Muscle of back (tissue), 3 donors: ENCODE measurements at regions not wholly inside any gene's neighbourhood (a gene's known extent, or its start where the extent isn't known, plus 50 kb on each side); places are given as distances from the start of the nearest gene placed in this dataset.
"Not testable (repeated sequence)": the region's sequence is repeated elsewhere in the genome, so short reads cannot be mapped to it uniquely, and the experiment has no call there.

ENCODE experiments used
- DNase-seq, 3 donors: peaks; one replicate each; pipeline versions ENCODE4 v3.0.0 to v3.0.0-alpha.2; 2013

DNA sequence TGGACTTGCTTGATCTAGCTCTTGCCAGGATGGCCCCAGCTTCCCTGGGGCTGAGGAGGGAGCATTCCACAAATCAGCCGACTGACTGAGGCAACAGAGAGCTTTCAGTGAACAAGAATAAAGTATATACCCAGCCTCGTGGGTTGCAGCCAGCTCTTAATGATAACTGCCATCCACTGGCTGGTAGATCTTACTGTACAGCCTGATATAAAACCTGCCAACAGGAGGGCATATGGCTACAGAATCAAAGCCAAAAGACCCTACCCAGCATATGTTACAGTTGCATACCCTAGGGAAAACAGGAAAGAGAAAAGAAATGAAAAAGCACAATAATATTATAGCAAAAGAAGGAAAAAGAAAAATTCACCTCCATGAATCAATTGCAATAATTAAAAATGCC, 775.9 kb upstream of the KIF2B start:
- DNase-seq: no peak

DNA sequence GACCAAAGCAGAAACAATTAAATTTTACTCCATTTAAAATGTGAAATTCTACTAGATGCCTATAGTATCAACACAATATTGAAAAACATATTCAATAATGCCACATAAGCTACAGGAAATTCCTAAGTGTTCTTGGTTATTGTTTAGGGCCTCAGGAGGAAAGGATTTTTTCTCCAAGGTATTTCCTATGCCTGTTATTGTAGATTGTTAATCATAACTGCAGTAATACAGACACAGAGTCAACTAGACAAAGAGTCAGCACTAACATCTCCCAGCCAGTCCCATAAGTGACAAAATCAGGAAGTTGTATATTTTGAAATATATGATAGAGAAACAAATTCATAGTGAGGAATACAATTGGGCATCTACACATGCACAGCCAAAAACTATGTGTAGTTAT, 782.7 kb upstream of the KIF2B start:
- no peak for DNase-seq

DNA sequence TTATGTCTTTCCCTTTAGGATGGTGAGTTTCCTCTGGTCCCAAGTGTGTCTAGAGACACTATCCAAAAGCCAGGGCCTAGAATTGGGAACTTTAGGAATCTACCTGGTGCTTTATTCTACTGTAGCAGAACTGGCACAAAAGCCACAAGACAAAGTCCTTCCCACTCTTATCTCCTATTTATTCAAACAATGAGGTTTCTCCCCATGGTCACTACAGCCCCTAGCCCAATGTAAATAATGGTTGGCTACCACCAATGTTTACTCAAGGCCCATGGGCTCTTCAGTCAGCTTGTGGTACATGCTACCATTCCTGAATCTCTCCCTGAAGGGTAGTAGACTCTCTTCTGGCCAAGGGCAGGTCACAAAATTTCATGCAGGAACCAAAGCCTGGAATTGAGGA, 789.4 kb upstream of the KIF2B start:
- no peak for DNase-seq

DNA sequence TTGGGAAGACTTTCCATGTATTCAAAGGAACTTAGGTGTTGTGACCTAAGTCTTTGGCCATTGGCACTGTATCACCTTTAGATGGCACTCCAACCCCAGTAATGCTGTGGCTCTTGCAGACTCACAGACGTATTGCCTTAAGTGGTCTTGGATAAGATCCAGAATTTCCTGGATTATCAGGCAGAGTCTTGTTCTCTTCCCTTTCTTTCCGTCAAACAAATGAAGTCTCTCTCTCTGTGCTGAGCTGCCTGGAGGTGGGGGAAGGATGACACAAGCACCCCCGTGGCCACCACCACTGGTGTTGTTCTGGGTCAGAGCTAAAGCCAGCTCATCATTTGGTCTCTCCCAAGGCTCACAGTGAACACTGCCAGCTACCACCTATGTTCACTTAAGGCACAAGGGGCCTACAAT, 789.9 kb upstream of the KIF2B start:
- peak; percentile 2 to 34 (median 26) for DNase-seq

DNA sequence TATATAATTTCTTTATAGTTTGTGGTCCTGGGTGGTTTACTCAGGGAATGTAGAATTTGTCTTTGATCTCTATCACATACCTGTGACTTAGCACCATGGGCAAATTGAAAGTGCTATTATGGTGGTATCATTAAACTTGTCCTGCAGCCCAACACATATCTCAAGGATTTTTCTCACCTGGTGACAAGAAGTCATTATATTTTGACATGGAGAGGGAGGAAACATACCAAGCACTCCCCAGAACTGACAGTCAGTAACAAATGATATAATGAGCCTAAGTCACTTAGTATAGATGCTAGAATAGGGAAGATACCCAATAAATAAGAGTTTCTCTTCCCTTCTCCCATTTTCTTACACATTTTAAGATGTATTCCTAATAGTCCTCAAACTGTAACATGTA, 805.5 kb upstream of the KIF2B start:
- DNase-seq: no peak

DNA sequence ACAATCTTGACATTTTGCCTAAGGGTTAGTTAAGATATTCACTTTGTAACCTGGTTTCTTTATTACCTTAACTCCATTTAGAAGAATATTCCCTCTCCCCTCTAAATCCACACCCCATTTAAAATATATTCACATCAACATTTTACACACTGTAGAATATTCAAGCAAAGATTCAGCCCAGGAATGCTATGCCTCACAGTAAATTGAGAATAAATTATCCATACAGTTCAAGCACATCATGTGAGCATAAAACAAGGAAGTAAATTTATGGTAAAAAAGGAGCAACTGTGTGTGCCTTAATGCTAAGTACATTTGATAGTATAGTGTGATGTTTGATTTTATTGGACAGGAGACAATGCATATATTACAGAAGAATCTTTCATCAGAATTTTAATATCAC, 806.6 kb upstream of the KIF2B start:
- DNase-seq: no peak

DNA sequence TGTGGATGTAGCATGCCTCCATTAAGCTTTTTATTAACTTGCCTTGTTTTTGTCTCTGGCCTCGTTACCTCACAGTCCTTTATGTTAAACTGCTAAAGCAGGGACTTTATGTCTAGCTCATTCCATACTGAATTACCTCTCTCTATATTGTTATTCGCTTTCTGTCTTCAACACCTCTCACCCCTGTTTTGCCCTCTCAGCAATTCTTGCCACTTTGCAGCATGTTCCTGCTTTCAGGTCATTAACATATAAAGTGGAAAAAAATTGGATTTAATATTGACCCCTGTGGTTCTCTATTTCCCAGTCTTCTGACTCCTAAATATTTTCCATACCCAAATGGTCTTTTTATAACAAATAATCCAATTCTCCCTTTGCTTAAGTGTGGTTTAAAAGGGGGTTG, 810.4 kb upstream of the KIF2B start:
- DNase-seq: no peak

DNA sequence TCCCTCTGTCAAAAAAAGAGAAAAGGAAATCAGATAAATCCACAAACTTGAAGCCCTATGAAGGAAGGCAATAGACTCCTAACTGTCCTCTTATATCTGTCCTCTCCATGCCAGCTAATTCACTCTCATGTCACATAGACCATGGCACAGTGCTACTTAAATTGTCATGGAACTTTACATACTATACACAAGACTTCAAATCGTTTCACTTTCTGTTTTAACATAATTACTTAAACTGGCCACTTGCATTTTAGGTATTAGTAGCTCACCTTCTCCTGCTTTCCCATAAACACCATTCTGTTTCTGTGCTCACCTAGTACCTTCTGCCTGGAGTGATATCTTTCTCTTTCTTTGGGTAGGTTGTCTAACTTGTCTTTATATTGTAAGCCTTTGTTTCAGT, 816.7 kb upstream of the KIF2B start:
- DNase-seq: no peak

DNA sequence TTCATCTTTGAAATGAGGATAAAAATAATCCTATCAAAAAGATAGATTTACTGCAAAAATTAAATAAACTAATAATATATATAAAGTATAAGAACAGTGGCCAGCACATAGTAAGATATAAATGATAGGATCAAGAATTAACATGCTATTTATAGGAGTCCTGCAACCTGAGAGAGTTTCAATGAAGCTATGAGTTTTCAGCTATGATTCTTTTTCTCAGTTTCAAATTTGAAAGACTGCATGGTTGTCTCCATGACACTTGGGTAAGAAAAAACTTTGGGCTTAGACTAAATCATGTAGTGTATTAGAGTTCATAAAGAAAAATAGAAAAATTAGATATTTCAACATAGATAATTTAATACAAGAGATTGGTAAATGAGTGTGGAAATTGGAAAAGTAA, 817.8 kb upstream of the KIF2B start:
- no peak for DNase-seq

DNA sequence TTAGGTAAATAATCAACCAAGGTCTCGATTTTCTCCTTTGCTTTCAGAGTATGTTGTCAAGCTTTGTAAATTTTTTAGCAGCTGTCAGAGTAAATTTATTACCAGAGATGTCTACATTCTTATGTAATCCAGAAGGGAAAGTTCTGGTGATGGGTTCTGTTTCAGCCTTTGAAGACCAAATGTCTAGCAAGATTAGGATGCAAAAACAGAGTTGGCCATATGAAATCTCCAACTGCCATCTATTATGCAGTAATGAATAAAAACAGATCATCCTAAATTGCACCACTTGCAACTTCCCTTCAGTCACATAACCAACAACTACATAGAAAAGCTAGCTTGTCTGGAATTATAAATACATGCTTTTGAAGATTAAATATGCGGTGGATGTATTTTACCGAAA, 826.8 kb upstream of the KIF2B start:
- no peak for DNase-seq

DNA sequence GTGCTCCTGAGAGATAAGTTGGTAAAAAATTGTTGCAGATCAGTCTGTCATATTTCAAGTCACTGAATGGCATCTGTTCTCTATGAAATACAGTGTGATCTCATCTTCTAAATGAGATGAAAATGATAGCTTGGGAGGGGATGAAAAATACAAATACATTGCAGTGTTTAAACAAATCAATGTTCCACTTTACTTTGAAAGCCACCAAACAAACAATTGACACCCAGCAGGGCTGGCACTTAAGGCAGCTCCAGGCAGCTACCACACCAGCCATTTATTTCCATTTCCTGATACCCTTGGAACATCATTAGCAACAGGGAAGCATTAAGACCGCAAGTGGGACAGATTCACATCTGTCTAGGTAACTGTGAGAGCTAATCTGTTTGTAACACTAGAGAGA, 827.6 kb upstream of the KIF2B start:
- no peak for DNase-seq

DNA sequence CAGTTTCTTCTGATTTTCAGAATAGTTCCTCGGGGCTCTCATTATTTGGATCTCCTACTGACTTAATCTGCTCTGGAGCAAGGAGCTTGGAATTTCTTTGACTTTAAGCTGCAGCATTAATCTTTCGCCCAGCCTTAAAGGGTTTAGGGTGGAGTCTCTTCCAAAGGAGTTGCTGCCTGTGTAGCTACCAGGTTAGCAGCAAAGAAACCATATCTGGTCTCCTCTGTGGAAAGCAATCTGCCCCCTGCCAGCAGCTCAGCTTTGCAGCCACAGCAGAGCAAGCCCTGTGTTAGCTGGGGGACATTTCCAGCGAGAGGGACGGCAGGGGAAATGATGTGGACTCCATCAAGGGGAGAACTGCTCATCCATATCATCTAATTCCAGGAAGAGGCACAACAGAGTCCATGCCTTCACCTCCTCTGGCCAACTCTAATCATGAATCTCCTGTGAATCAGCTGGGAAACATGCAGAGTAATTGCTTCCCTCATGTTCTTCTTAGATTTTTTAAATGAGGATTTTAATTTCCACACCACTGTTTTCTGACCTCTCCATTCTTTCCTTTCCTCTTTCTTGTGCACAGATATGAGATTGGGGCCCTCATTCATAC, 827.6 kb upstream of the CA10 start:
- DNase-seq: peak in 1 of 3 donors; percentile 9

DNA sequence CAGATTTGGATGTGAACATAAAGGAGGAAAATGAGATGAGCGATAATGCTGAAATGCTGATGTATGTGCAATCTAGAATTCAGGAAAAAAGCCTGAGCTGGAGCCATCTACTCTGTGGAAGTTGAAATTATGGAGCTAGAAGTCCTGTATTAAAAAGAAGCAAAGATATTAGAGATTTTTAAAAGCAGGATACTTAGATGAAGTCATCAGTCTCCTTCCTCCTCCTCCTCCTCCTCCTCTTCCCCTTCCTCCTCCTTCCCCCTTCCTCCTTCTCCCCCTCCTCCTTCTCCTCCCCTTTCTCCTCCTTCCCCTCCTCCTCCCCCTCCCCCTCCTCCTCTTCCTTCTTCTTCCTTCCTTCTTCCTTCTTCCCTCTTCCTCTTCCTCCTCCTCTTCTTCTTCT, 823.8 kb upstream of the CA10 start:
- DNase-seq: no peak

DNA sequence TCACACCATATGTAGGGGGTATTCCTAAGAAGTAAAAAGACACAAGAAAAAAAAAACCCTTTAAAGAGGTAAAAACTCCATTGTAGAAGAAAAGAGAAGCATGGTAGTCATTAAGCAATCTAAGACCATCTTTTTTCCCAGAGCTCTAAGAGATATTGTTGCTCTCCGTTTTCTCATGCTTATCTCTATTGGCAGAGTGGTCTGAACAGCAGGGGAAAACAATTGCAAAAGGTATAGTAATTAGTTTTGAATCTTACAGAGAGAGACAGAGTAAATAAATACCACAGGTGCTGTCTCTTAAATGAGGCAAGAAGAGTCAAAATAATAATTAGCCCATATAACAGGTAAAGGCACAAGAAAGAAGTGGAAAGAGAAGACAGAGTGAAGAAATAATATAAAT, 821.4 kb upstream of the CA10 start:
- DNase-seq: no peak

DNA sequence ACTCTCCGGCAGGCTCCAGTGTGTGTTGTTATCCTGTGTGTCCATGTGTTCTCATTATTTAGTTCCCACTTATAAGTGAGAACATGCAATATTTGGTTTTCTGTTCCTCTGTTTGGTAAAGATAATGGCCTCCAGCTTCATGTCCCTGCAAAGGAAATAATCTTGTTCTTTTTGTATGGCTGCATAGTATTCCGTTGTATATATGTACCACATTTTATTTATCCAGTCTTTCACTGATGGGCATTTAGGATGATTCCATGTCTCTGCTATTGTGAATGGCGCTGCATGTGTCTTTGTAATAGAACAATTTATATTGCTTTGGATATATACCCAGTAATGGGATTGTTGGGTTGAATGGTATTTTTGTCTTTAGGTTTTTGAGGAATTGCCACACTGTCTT, 807.3 kb upstream of the CA10 start:
- DNase-seq: no peak

DNA sequence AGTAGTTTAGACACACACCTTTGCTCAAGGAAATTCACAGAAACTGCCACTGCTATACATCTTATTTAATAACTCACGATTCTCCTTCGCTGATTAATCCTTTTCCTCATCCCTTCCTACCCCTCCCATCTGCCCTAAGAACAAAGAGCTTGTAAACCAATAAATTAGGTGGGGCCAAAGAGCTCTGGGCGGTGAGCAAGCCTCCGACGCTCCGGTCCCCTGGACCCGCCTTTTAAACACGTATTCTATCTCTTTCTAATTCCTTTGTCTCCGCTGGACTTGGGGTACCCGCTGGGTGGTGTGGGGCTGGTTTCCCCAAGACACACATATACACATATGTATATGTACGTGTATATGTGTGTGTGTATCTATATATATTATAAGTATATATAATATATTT, 803.2 kb upstream of the CA10 start:
- not testable (repeated sequence) for DNase-seq

DNA sequence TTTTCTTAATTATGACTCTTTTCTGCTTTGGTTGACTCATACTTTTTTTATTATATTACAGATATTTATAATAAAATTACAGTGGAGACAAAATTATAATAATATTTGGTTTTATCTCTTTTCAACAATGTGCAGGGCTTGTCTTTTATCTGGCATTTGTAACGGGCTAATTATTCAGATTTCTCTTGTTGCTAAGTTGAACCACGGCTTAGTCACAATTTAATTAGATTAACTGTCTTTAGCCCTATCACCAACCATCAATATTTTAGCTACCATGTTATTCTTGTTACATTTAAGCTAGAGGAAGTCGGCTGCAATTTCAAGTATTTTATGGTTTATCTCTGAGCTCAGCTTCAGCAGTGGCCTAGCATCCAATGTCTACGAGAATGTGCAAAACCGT, 798.9 kb upstream of the CA10 start:
- no peak for DNase-seq

DNA sequence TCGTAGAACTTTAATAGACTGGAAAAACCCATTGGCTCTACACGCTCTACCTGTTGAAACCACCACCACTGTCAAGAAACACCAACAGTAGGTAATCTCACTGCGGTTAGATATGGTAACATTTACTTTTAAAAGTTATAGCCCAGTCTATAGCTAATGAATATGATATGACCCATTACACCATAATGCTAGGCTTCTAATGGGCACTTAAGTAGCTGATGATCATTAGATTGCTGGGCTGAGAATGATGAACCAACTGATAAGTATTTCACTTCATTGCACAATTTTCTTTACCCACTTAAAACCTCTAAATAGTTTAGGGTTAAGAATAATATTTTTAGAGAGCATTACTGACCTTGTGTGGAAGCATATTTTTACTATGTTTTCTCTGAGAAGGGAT, 788.9 kb upstream of the CA10 start:
- no peak for DNase-seq

DNA sequence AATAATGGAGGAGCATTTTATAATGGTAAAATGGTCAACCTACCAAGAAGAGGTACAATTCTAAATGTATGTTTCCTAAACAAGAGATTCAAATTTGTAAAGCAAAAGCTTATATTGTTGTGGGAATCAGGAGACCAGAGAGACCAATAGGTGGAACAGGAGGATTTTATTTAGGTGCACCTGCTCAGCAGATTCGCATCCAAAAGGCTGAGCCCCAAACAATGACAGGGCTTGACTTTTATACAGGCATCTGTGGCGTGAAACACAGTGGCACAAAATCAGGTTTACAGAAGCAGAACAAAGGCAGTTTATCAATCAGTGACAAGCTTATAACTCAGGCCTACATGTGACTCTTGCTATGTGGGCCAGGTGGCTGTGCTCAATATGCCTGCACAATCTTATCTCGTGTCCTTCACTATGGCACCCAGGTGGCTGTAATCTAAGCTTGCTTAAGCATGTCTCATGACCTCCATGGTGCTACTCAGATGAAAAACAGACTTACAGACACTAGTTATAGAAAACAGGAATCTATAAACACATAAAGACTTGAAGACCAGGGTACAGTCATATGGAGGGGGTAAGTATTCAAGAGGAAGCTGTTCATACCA, 780.2 kb upstream of the CA10 start:
- no peak for DNase-seq

DNA sequence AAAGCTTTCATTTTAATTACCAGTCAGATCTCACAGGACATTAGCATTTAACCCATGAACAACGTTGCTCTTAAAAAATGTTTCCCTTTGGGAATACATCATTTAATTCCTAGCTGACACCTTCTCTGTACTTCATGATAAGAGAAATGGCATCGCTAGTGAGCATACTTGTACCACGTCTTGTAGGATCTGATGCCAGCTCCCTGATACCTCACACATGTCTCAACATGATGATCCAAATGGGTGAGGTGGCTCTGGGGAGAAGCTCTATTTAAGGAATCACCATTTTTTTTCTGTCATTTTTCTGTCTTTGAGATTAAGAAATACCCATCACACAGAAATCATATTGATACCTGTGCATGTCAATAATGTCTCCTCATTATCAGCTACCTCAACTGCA, 772.1 kb upstream of the CA10 start:
- DNase-seq: no peak

DNA sequence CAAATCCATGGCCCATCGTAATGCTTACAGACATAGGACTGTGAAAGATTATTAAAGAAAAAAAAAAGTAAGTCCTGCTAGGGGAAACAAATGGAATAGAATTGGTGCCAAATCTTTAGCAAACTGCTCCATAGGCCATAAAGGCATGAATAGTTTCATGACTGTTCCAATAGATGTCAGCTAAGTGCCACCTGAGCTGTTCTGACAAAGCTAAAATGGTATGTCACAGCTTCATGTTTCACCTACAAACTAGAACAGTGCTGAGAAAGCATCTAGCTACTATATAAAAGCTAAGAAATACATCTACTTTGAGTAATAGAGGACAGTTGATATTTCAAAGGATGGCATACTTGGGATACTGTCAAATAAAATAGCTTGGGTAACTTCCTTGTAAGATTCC, 771.6 kb upstream of the CA10 start:
- DNase-seq: no peak

DNA sequence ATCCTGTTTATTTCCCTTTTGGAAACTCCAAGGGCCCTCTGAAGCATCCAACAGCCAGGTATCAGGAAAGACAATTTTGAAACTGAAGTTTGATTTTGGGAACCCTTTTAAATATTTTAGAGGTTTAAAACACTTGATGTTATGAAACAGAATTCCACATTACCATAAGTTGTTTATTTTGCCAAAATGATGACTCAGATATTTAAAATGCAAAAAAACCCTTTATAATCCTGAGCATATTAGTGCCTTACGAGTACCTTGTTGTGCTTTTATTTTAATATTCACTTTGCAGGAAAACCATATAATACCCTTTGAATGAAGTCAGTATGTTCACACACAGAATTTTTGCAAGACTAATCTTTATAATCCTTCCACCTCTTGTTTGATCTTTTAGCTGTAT, 765.1 kb upstream of the CA10 start:
- no peak for DNase-seq

DNA sequence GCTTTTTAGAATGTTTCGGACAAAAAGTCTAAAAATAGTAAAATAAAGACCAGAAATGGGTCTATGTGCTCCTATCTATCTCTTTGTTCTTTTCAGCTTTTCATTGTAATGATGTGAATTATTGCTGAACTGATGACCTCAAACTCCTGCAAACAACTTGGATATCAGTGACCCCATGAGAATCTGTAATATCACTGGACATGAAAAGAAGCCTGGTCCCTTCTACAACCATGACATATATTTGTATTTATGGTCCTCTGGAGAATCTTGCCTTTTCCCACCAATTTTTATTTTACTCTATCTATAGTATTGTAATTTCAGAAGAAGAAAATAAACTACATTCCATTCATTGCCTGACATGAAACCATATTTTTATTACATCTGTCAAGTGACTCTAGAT, 740.7 kb upstream of the CA10 start:
- no peak for DNase-seq

DNA sequence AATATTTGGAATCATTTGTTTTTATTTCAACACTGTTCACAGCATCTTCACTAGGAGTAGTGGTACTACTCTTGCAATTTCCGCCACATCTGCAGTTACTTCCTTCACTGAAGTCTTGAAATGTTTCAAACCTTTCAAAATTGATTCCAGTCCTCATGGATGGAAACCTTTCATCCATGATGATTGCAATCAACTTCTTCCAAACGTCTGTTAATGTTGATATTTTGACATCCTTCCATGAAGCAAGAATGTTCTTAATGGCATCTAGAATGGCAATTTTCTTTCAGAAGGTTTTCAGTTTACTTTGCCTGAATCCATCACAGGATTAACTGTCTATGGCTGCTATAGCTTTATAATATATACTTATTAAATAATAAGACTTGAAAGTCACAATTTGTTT, 736.8 kb upstream of the CA10 start:
- DNase-seq: no peak

DNA sequence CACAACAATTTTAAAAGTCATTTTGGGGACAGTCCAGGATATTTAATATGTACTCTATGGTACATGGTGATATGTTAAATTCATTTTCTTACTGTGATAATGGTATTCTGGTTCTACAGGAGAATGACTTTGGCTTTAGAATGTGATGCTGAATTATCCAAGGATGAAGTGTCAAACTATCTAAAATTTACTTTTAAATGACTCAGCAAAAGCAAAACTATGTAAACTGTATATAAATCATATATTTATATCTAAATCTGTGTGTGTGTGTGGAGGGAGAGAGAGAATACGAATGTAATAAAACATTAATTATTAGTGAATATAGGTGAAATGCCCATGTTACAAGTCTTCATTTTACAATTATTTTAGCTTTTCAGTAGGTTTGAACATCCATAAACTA, 733.8 kb upstream of the CA10 start:
- DNase-seq: no peak
